GM23338 (cell line): ENCODE measurements at regions not wholly inside any gene's neighbourhood (a gene's known extent, or its start where the extent isn't known, plus 50 kb on each side); places are given as distances from the start of the nearest gene placed in this dataset.
"Not testable (repeated sequence)": the region's sequence is repeated elsewhere in the genome, so short reads cannot be mapped to it uniquely, and the experiment has no call there.

Experiments used
- CTCF ChIP-seq, 2 experiments: fragments of 200-600 bp in 1 of 2; sonication (generic) in 1 of 2; conservative IDR thresholded peaks; 2 replicates each; pipeline versions ENCODE4 v1.5.1 to v1.6.1; 2016 to 2017; ENCODE audit warnings: antibody characterized with exemption in 2 of 2, low read depth in 2 of 2, mild to moderate bottlenecking in 2 of 2, moderate library complexity in 1 of 2
- EZH2 ChIP-seq: fragments of 200-600 bp; sonication (generic); IDR thresholded peaks from one replicate; pipeline ENCODE4 v1.8.0; 2017; ENCODE audit warnings: antibody characterized with exemption, mild to moderate bottlenecking, low read depth; ENCODE audit not compliant: unreplicated experiment

GRCh38 chrX:73937843-73938242 lies 85.3 kb upstream of the XIST start:
- TF ChIP-seq CTCF (conservative IDR thresholded peaks at IDR 0.05; ENCODE audit: low read depth in 2 of 2); EZH2: not testable (repeated sequence)
